GM12878 (cell line): ENCODE measurements at regions not wholly inside any gene's neighbourhood (a gene's known extent, or its start where the extent isn't known, plus 50 kb on each side); places are given as distances from the start of the nearest gene placed in this dataset.

Source experiments
- ATAC-seq: fragments of 200-7000 bp; cut with Tn5 transposase; 3 replicates; pipeline ENCODE4 v1.9.1; 2020; ENCODE audit warnings: mild to moderate bottlenecking, moderate library complexity
- BruUV-seq: library from RNA; stranded (reverse); fragments of 400-500 nt; replicated peaks from 2 replicates; lab custom pipeline; 2021; lab: Mats Ljungman, UMichigan
- CTCF ChIA-PET: fragments of 300-600 bp; sonication (Branson Sonifier 250); formaldehyde crosslinking; extraction: SDS; loops from one replicate; lab custom pipeline; 2021; ENCODE audit warnings: inconsistent platforms; lab: Yijun Ruan, JAX
- POLR2A ChIA-PET: fragments of 350-600 bp; formaldehyde crosslinking; extraction: SDS; loops from one replicate; lab custom pipeline; 2021; ENCODE audit warnings: inconsistent platforms; lab: Charles Lee
- RAD21 ChIA-PET: fragments of 300-600 bp; sonication (Branson Sonifier 250); formaldehyde crosslinking; loops from one replicate; lab custom pipeline; 2023; ENCODE audit warnings: antibody characterized with exemption; ENCODE audit not compliant: unreplicated experiment; lab: Charles Lee
- SMC1A ChIA-PET: fragments of 300-600 bp; sonication (Branson Sonifier 250); formaldehyde crosslinking; loops from one replicate; lab custom pipeline; 2023; ENCODE audit not compliant: unreplicated experiment, uncharacterized antibody; lab: Charles Lee
- DNase-seq: peaks from one replicate; pipeline ENCODE4 v3.0.0-alpha.2; 2011; ENCODE audit warnings: low read depth, low spot score
- FAIRE-seq: peaks from 3 replicates; lab custom pipeline; 2011; peaks lifted over from hg19 to GRCh38; lab: Jason Lieb, UNC
- H2AFZ ChIP-seq: 2 replicates; pipeline ENCODE4 v1.6.0; 2011; ENCODE audit warnings: low read depth, low read length, control low read depth; ENCODE audit not compliant: control insufficient read depth
- H3K27ac ChIP-seq: 2 replicates; pipeline ENCODE4 v1.5.1; 2011; ENCODE audit warnings: control low read depth; ENCODE audit not compliant: control insufficient read depth, insufficient read depth
- H3K27me3 ChIP-seq, 2 experiments: replicated peaks in 1 of 2; 2 replicates each; pipeline versions ENCODE4 v1.6.0 to v1.6.1; 2011; ENCODE audit warnings: low read length in 1 of 2; ENCODE audit not compliant: control insufficient read depth in 2 of 2, insufficient read depth in 2 of 2
- H3K36me3 ChIP-seq, 2 experiments: 2 replicates each; pipeline ENCODE4 v1.5.1; 2011; ENCODE audit warnings: low read length in 1 of 2; ENCODE audit not compliant: control insufficient read depth in 2 of 2, insufficient read depth in 2 of 2
- H3K4me1 ChIP-seq: 2 replicates; pipeline ENCODE4 v1.6.1; 2011; ENCODE audit warnings: mild to moderate bottlenecking, low read length, moderate library complexity, mixed read lengths; ENCODE audit not compliant: control insufficient read depth, insufficient read depth
- H3K4me2 ChIP-seq: 2 replicates; pipeline ENCODE4 v1.6.0; 2011; ENCODE audit warnings: control low read depth; ENCODE audit not compliant: control insufficient read depth, insufficient read depth
- H3K4me3 ChIP-seq: fragments of 200-600 bp; sonication (generic); 2 replicates; pipeline ENCODE4 v1.5.1; 2016
- H3K79me2 ChIP-seq: 2 replicates; pipeline ENCODE4 v1.6.0; 2011; ENCODE audit warnings: low read length; ENCODE audit not compliant: control insufficient read depth, insufficient read depth
- H3K9ac ChIP-seq: 2 replicates; pipeline ENCODE4 v1.8.0; 2011; ENCODE audit warnings: low read length, control low read depth, mixed read lengths; ENCODE audit not compliant: control insufficient read depth, insufficient read depth
- H3K9me3 ChIP-seq: replicated peaks from 3 replicates; pipeline ENCODE4 v1.5.1; 2011; ENCODE audit warnings: mild to moderate bottlenecking, low read length; ENCODE audit not compliant: control insufficient read depth, insufficient read depth
- H4K20me1 ChIP-seq: 2 replicates; pipeline ENCODE4 v1.6.0; 2011; ENCODE audit not compliant: control insufficient read depth, insufficient read depth
- FOXK2 ChIP-seq: fragments of 450-650 bp; IDR thresholded peaks from 2 replicates; pipeline ENCODE4 v1.6.1; 2017; ENCODE audit warnings: mild to moderate bottlenecking, moderate library complexity
- GABPA ChIP-seq: IDR thresholded peaks from 2 replicates; pipeline ENCODE4 v1.6.1; 2014; ENCODE audit warnings: antibody characterized with exemption, low read depth, mild to moderate bottlenecking, inconsistent platforms
- IKZF2 ChIP-seq, 2 experiments: fragments of 450-650 bp; IDR thresholded peaks; 2 replicates each; pipeline ENCODE4 v1.6.1; 2017; ENCODE audit warnings: mild to moderate bottlenecking in 2 of 2, moderate library complexity in 2 of 2
- NFYB ChIP-seq: IDR thresholded peaks from 2 replicates; pipeline ENCODE4 v1.6.1; 2011; ENCODE audit warnings: low read depth, mild to moderate bottlenecking, low read length, improper control_type of control experiment, moderate library complexity; ENCODE audit not compliant: insufficient read depth
- NR2C1 ChIP-seq: fragments of 450-650 bp; IDR thresholded peaks from 2 replicates; pipeline ENCODE4 v1.6.1; 2017; ENCODE audit warnings: antibody characterized with exemption, mild to moderate bottlenecking, moderate library complexity
- PAX8 ChIP-seq: fragments of 450-650 bp; IDR thresholded peaks from 2 replicates; pipeline ENCODE4 v1.6.1; 2017; ENCODE audit warnings: mild to moderate bottlenecking, moderate library complexity
- POU2F2 ChIP-seq: IDR thresholded peaks from 3 replicates; pipeline ENCODE4 v1.6.1; 2011; ENCODE audit warnings: low read depth, mild to moderate bottlenecking, low read length, borderline replicate concordance
- SRF ChIP-seq, 2 experiments: IDR thresholded peaks; 2 replicates each; pipeline ENCODE4 v1.6.1; 2011; ENCODE audit warnings: low read depth in 2 of 2, low read length in 2 of 2, mild to moderate bottlenecking in 1 of 2, moderate library complexity in 1 of 2
- YBX1 ChIP-seq: fragments of 450-650 bp; IDR thresholded peaks from 2 replicates; pipeline ENCODE4 v1.6.1; 2016; ENCODE audit warnings: antibody characterized with exemption
- WGBS: methylation state at CpG from one replicate; pipeline ENCODE4 v1.1.6; 2016; ENCODE audit warnings: low lambda C conversion rate; ENCODE audit not compliant: insufficient replicate concordance, insufficient coverage; ENCODE audit errors: missing lambda C conversion rate; 5-methylcytosine and 5-hydroxymethylcytosine counted together
- in situ Hi-C: fragments of 300-500 bp; cut with MboI; formaldehyde crosslinking; loops from 9 replicates; pipeline ENCODE4 v1.14.3; 2018; ENCODE audit warnings: mixed read lengths
- intact Hi-C: fragments of 100-400 bp; cut with micrococcal nuclease; formaldehyde crosslinking; loops from one replicate; pipeline ENCODE4 v1.14.2; 2022; ENCODE audit not compliant: unreplicated experiment
- TF ChIP-seq, protein P1 (sequence below): IDR thresholded peaks from 2 replicates; pipeline ENCODE4 v1.6.1; 2011; ENCODE audit warnings: low read depth, low read length, improper control_type of control experiment, borderline replicate concordance
- TF ChIP-seq, protein P2 (sequence below): IDR thresholded peaks from 2 replicates; pipeline ENCODE4 v1.6.1; 2011; ENCODE audit warnings: borderline replicate concordance, low read depth, mild to moderate bottlenecking, moderate library complexity, low read length; ENCODE audit not compliant: insufficient read depth, poor library complexity, severe bottlenecking

DNA sequence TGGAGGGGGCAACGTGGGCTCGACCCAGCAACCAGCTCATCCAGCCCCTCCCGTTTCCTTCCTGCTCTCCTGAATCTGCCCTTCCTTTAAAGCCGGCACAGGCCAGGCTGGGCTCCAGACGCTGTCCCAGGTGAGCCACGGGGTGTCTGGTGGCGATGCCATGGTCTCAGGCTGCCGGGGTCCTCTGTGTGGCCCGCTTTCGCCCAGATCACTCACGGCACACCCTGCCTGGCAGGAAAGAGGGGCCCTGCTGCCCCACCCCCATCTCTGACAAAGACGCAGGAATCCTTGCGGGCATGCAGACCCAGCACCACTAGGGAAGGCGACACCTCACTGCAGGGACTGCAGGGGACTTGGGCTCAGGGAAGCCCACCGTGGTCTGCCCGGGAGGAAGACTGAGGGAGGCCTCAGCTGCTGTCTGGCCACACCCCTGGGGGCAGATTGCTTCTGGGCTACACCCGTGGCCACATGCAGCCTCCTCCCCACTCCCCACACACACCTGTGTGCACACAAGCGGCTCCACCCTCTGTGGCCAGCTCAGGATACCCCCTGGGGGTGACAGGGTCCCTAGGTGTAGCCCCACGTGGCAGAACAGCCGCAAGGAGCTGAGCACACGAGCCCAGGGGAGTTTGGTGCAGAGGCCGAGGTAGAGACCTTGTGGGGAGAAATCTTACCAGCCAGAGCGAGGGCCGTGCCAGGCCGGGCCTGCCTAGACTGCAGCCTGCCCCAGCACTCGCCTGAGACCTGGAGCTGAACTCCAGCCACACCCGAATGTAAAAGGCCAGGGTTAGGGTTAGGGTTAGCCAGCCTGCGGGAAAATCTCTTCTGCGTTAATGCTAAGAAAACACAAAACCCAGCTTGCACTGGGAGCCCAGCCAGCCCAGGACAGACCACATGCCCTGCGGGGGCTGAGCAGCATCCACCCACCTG lies 104.6 kb downstream of the DLL1 start:
- Histone ChIP-seq H3K9ac (no peak overlapping the region), H3K4me2 (no peak overlapping the region), H3K4me1 (no peaks in the 10 kb centered on the region), H3K27ac (no peak overlapping the region), H4K20me1 (no peaks in the 10 kb centered on the region), H3K79me2 (no peaks in the 10 kb centered on the region), H3K36me3 (no peaks in the 10 kb centered on the region), H2AFZ (no peak overlapping the region), H3K27me3 (no peaks in the 10 kb centered on the region), H3K4me3 (no peak overlapping the region), H3K9me3 (no peaks in the 10 kb centered on the region; the same call in 2 of the 3 replicates)
- SMC1A ChIA-PET = no interaction called here
- CTCF ChIA-PET = no interaction called here
- FAIRE-seq (no peak), DNase-seq (no peak), ATAC-seq (no peak)
- POLR2A ChIA-PET = no interaction called here
- no TSS peak for BruUV-seq
- intact Hi-C loops = no loop called here
- in situ Hi-C loops = no loop called here
- TF ChIP-seq IKZF2 (IDR thresholded peaks at IDR 0.05) (no peak), YBX1 (no peak), POU2F2 (no peak), GABPA (no peak), FOXK2 (no peak), SRF (IDR thresholded peaks at IDR 0.05; ENCODE audit: low read depth in 2 of 2, low read length in 2 of 2) (no peak), PAX8 (no peak), NFYB (no peak), NR2C1 (no peak)
- TF ChIP-seq, protein P1, sequence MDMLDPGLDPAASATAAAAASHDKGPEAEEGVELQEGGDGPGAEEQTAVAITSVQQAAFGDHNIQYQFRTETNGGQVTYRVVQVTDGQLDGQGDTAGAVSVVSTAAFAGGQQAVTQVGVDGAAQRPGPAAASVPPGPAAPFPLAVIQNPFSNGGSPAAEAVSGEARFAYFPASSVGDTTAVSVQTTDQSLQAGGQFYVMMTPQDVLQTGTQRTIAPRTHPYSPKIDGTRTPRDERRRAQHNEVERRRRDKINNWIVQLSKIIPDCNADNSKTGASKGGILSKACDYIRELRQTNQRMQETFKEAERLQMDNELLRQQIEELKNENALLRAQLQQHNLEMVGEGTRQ = no peak
- TF ChIP-seq, protein P2, sequence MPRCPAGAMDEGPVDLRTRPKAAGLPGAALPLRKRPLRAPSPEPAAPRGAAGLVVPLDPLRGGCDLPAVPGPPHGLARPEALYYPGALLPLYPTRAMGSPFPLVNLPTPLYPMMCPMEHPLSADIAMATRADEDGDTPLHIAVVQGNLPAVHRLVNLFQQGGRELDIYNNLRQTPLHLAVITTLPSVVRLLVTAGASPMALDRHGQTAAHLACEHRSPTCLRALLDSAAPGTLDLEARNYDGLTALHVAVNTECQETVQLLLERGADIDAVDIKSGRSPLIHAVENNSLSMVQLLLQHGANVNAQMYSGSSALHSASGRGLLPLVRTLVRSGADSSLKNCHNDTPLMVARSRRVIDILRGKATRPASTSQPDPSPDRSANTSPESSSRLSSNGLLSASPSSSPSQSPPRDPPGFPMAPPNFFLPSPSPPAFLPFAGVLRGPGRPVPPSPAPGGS = no peak
- WGBS = 31% methylated on average over 30 of the region's 30 CpGs
- RAD21 ChIA-PET = no interaction called here
